ENCODE measurements at regions not wholly inside any gene's neighbourhood (a gene's known extent, or its start where the extent isn't known, plus 50 kb on each side); places are given as distances from the start of the nearest gene placed in this dataset.
A peak's percentile ranks its signal among the peaks of the same experiment; 100 is the strongest.

GRCh38 chr6:133042550-133043120 is 198.5 kb upstream of the EYA4 start:
- Histone ChIP-seq H3K27ac (ENCODE audit: low read depth in 1 of 2, low read length in 1 of 2) (peak overlapping the region in 1 of 2 donors; percentile 16), H3K9ac (ENCODE audit: insufficient read depth in 1 of 2, low read length in 2 of 2) (no peak overlapping the region), H3K4me3 (no peak overlapping the region), H3K36me3 (ENCODE audit: control insufficient read depth in 4 of 4, insufficient read depth in 4 of 4, low read length in 4 of 4) (no peaks in the 10 kb centered on the region), H3K27me3 (ENCODE audit: control insufficient read depth in 3 of 3, insufficient read depth in 3 of 3, low read length in 2 of 3) (no peaks in the 10 kb centered on the region), H3K4me1 (ENCODE audit: control insufficient read depth in 5 of 5, insufficient read depth in 5 of 5, low read length in 5 of 5) (peaks cover 0 to 10% (median 0%) of the 10 kb centered on the region in 5 donors), H3K9me3 (ENCODE audit: control insufficient read depth in 4 of 4, insufficient read depth in 3 of 4, low read length in 3 of 4) (no peaks in the 10 kb centered on the region)
- no peak for TF ChIP-seq CTCF (IDR thresholded peaks at IDR 0.05; ENCODE audit: control extremely low read depth, extremely low read depth)
- ATAC-seq (ENCODE audit: insufficient read depth, low FRiP score) (no peak), DNase-seq (no peak)
- WGBS, 2 donors = 88% methylated on average over 3 of the region's 3 CpGs

- ATAC-seq (ENCODE audit: insufficient read depth, low FRiP score) = no peak
- H3K36me3 ChIP-seq (ENCODE audit: control insufficient read depth in 4 of 4, insufficient read depth in 4 of 4, low read length in 4 of 4) = no peaks in the 10 kb centered on the region
- peak in 2 of 3 donors; percentile 49 to 50 for DNase-seq
These were observed 194.6 kb upstream of the EYA4 start for GRCh38 chr6:133046576-133046975.

GRCh38 chr6:133047065-133047665 is 194.0 kb upstream of the EYA4 start:
- H3K9me3 ChIP-seq (ENCODE audit: control insufficient read depth in 4 of 4, insufficient read depth in 3 of 4, low read length in 3 of 4) = no peaks in the 10 kb centered on the region
- DNase-seq (peak in 2 of 3 donors; percentile 42 to 60), ATAC-seq (ENCODE audit: insufficient read depth, low FRiP score) (no peak)
- WGBS, 2 donors = 77 to 83% methylated on average over 5 of the region's 5 CpGs
- no peaks in the 10 kb centered on the region for H3K27me3 ChIP-seq (ENCODE audit: control insufficient read depth in 3 of 3, insufficient read depth in 3 of 3, low read length in 2 of 3)
- no peaks in the 10 kb centered on the region for H3K36me3 ChIP-seq (ENCODE audit: control insufficient read depth in 4 of 4, insufficient read depth in 4 of 4, low read length in 4 of 4)
- H3K27ac ChIP-seq (ENCODE audit: low read depth in 1 of 2, low read length in 1 of 2) = peak overlapping the region in 1 of 2 donors; percentile 53
- H3K4me3 ChIP-seq = no peak overlapping the region
- TF ChIP-seq CTCF (IDR thresholded peaks at IDR 0.05; ENCODE audit: control extremely low read depth, extremely low read depth) = no peak
- no peak overlapping the region for H3K9ac ChIP-seq (ENCODE audit: insufficient read depth in 1 of 2, low read length in 2 of 2)
- peaks cover 0 to 14% (median 0%) of the 10 kb centered on the region in 5 donors for H3K4me1 ChIP-seq (ENCODE audit: control insufficient read depth in 5 of 5, insufficient read depth in 5 of 5, low read length in 5 of 5)

More at GRCh38 chr6:133046576-133046975, 194.6 kb upstream of the EYA4 start:
- no peak overlapping the region for H3K4me3 ChIP-seq
- no peak for TF ChIP-seq CTCF (IDR thresholded peaks at IDR 0.05; ENCODE audit: control extremely low read depth, extremely low read depth)
- peak overlapping the region in 1 of 2 donors; percentile 40 for H3K27ac ChIP-seq (ENCODE audit: low read depth in 1 of 2, low read length in 1 of 2)
- 43 to 67% methylated on average over 3 of the region's 3 CpGs for WGBS, 2 donors
- H3K4me1 ChIP-seq (ENCODE audit: control insufficient read depth in 5 of 5, insufficient read depth in 5 of 5, low read length in 5 of 5) = peaks cover 0 to 14% (median 0%) of the 10 kb centered on the region in 5 donors
- no peaks in the 10 kb centered on the region for H3K27me3 ChIP-seq (ENCODE audit: control insufficient read depth in 3 of 3, insufficient read depth in 3 of 3, low read length in 2 of 3)
- H3K9me3 ChIP-seq (ENCODE audit: control insufficient read depth in 4 of 4, insufficient read depth in 3 of 4, low read length in 3 of 4) = no peaks in the 10 kb centered on the region
- no peak overlapping the region for H3K9ac ChIP-seq (ENCODE audit: insufficient read depth in 1 of 2, low read length in 2 of 2)
